HEK293 (cell line): ENCODE measurements at regions not wholly inside any gene's neighbourhood (a gene's known extent, or its start where the extent isn't known, plus 50 kb on each side); places are given as distances from the start of the nearest gene placed in this dataset.

ENCODE experiments used
- CTCF ChIA-PET: fragments of 350-600 bp; formaldehyde crosslinking; extraction: SDS; loops from one replicate; lab custom pipeline; 2021; ENCODE audit warnings: antibody characterized with exemption; lab: Yijun Ruan, JAX
- POLR2A ChIA-PET: fragments of 300-600 bp; formaldehyde crosslinking; extraction: SDS; loops from one replicate; lab custom pipeline; 2020; ENCODE audit warnings: antibody characterized with exemption, inconsistent platforms; lab: Yijun Ruan, JAX
- H3K27ac ChIP-seq: fragments of 200-500 bp; sonication (Bioruptor generic); 2 replicates; pipeline ENCODE4 v1.5.1; 2014; ENCODE audit warnings: low read depth, low read length, control low read depth, inconsistent platforms; ENCODE audit errors: extremely low read depth
- H3K36me3 ChIP-seq, 2 experiments: fragments of 200-500 bp in 1 of 2; sonication (Bioruptor generic) in 1 of 2; 1 replicate in 1 of 2; 2 replicates in 1 of 2; pipeline ENCODE4 v1.5.1; 2014 to 2017; ENCODE audit warnings: inconsistent platforms in 2 of 2, low read length in 2 of 2; ENCODE audit not compliant: control insufficient read depth in 2 of 2, insufficient read depth in 1 of 2
- H3K4me1 ChIP-seq: fragments of 200-500 bp; sonication (Bioruptor generic); 2 replicates; pipeline ENCODE4 v1.5.1; 2014; ENCODE audit warnings: mild to moderate bottlenecking, low read length, inconsistent platforms; ENCODE audit not compliant: control insufficient read depth, insufficient read depth
- H3K4me3 ChIP-seq: 2 replicates; pipeline ENCODE4 v1.5.1; 2011; ENCODE audit warnings: low read depth, mild to moderate bottlenecking, control low read depth, low read length, moderate library complexity
- H3K9me3 ChIP-seq: fragments of 200-500 bp; sonication (Bioruptor generic); 2 replicates; pipeline ENCODE4 v1.5.1; 2014; ENCODE audit warnings: low read depth, low read length, inconsistent platforms; ENCODE audit not compliant: control insufficient read depth, insufficient read depth
- BCL11B ChIP-seq: fragments of 450-650 bp; formaldehyde crosslinking; IDR thresholded peaks from 2 replicates; pipeline ENCODE4 v1.5.1; 2016; ENCODE audit warnings: low read depth, missing biosample characterization, missing genetic modification characterization
- MYNN ChIP-seq: fragments of 450-650 bp; formaldehyde crosslinking; IDR thresholded peaks from 2 replicates; pipeline ENCODE4 v1.5.1; 2016; ENCODE audit warnings: missing biosample characterization, missing genetic modification characterization, borderline replicate concordance
- ZNF10 ChIP-seq: fragments of 450-650 bp; formaldehyde crosslinking; IDR thresholded peaks from 2 replicates; pipeline ENCODE4 v1.5.1; 2017; ENCODE audit warnings: missing biosample characterization, missing genetic modification characterization
- ZNF114 ChIP-seq: fragments of 450-650 bp; formaldehyde crosslinking; IDR thresholded peaks from 2 replicates; pipeline ENCODE4 v1.5.0; 2017; ENCODE audit warnings: missing biosample characterization, missing genetic modification characterization
- ZNF140 ChIP-seq: fragments of 450-650 bp; formaldehyde crosslinking; IDR thresholded peaks from 2 replicates; pipeline ENCODE4 v1.5.1; 2016; ENCODE audit warnings: missing biosample characterization, missing genetic modification characterization
- ZNF155 ChIP-seq: fragments of 450-650 bp; formaldehyde crosslinking; IDR thresholded peaks from 2 replicates; pipeline ENCODE4 v1.5.1; 2016; ENCODE audit warnings: missing biosample characterization, missing genetic modification characterization
- ZNF16 ChIP-seq: fragments of 450-650 bp; formaldehyde crosslinking; IDR thresholded peaks from 2 replicates; pipeline ENCODE4 v1.5.1; 2016; ENCODE audit warnings: low read depth, missing biosample characterization, missing genetic modification characterization
- ZNF37A ChIP-seq: fragments of 450-650 bp; IDR thresholded peaks from 2 replicates; pipeline ENCODE4 v1.5.1; 2018; ENCODE audit warnings: missing biosample characterization, missing genetic modification characterization
- ZNF654 ChIP-seq: fragments of 450-650 bp; formaldehyde crosslinking; IDR thresholded peaks from 2 replicates; pipeline ENCODE4 v1.5.1; 2016; ENCODE audit warnings: low read depth, missing biosample characterization, missing genetic modification characterization
- TF ChIP-seq, protein P1 (sequence below): fragments of 450-650 bp; formaldehyde crosslinking; IDR thresholded peaks from 2 replicates; pipeline ENCODE4 v1.5.1; 2016; ENCODE audit warnings: missing biosample characterization, missing genetic modification characterization
- TF ChIP-seq, protein P2 (sequence below): fragments of 450-650 bp; formaldehyde crosslinking; IDR thresholded peaks from 2 replicates; pipeline ENCODE4 v1.5.1; 2017; ENCODE audit warnings: missing biosample characterization, missing genetic modification characterization
- TF ChIP-seq, protein P3 (sequence below): fragments of 450-650 bp; formaldehyde crosslinking; IDR thresholded peaks from 2 replicates; pipeline ENCODE4 v1.5.1; 2016; ENCODE audit warnings: missing biosample characterization, missing genetic modification characterization, borderline replicate concordance
- TF ChIP-seq, protein P4 (sequence below): fragments of 450-650 bp; formaldehyde crosslinking; IDR thresholded peaks from 2 replicates; pipeline ENCODE4 v1.5.1; 2016; ENCODE audit warnings: missing biosample characterization, missing genetic modification characterization
- TF ChIP-seq, protein P5 (sequence below): fragments of 450-650 bp; formaldehyde crosslinking; IDR thresholded peaks from 2 replicates; pipeline ENCODE4; 2016; ENCODE audit warnings: missing biosample characterization, missing genetic modification characterization
- TF ChIP-seq, protein P6 (sequence below): IDR thresholded peaks from 2 replicates; pipeline ENCODE4 v1.6.1; 2011; ENCODE audit warnings: mild to moderate bottlenecking, low read depth, low read length, borderline replicate concordance

DNA sequence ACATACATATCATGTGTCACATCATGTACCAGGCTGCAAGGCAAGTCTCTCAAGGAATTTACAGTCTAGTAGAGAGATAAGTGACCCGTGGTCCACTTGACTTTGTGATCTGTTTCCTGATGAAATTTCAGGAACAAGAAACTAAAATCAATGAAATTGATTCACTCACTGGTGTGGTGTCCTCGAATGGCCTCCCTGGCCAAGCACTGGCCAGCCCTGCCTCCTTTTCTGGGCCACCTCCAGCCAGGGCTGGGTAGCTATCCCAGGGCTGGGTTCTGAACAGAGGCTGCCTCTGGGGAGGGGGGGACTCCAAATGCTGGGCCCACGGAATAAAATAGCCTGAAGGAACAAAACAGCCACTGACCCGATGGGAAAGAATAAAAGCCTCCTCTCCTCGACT lies 182.2 kb downstream of the HERPUD2 start:
- Histone ChIP-seq H3K4me1 (no peaks in the 10 kb centered on the region), H3K9me3 (no peaks in the 10 kb centered on the region), H3K4me3 (no peak overlapping the region), H3K27ac (no peak overlapping the region), H3K36me3 (no peaks in the 10 kb centered on the region)
- TF ChIP-seq, protein P1, sequence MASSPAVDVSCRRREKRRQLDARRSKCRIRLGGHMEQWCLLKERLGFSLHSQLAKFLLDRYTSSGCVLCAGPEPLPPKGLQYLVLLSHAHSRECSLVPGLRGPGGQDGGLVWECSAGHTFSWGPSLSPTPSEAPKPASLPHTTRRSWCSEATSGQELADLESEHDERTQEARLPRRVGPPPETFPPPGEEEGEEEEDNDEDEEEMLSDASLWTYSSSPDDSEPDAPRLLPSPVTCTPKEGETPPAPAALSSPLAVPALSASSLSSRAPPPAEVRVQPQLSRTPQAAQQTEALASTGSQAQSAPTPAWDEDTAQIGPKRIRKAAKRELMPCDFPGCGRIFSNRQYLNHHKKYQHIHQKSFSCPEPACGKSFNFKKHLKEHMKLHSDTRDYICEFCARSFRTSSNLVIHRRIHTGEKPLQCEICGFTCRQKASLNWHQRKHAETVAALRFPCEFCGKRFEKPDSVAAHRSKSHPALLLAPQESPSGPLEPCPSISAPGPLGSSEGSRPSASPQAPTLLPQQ (tag by site-specific recombination), result no peak
- TF ChIP-seq ZNF10 (tag by site-specific recombination), result no peak
- TF ChIP-seq, protein P2, sequence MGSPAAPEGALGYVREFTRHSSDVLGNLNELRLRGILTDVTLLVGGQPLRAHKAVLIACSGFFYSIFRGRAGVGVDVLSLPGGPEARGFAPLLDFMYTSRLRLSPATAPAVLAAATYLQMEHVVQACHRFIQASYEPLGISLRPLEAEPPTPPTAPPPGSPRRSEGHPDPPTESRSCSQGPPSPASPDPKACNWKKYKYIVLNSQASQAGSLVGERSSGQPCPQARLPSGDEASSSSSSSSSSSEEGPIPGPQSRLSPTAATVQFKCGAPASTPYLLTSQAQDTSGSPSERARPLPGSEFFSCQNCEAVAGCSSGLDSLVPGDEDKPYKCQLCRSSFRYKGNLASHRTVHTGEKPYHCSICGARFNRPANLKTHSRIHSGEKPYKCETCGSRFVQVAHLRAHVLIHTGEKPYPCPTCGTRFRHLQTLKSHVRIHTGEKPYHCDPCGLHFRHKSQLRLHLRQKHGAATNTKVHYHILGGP (tag by site-specific recombination), result no peak
- TF ChIP-seq, protein P3, sequence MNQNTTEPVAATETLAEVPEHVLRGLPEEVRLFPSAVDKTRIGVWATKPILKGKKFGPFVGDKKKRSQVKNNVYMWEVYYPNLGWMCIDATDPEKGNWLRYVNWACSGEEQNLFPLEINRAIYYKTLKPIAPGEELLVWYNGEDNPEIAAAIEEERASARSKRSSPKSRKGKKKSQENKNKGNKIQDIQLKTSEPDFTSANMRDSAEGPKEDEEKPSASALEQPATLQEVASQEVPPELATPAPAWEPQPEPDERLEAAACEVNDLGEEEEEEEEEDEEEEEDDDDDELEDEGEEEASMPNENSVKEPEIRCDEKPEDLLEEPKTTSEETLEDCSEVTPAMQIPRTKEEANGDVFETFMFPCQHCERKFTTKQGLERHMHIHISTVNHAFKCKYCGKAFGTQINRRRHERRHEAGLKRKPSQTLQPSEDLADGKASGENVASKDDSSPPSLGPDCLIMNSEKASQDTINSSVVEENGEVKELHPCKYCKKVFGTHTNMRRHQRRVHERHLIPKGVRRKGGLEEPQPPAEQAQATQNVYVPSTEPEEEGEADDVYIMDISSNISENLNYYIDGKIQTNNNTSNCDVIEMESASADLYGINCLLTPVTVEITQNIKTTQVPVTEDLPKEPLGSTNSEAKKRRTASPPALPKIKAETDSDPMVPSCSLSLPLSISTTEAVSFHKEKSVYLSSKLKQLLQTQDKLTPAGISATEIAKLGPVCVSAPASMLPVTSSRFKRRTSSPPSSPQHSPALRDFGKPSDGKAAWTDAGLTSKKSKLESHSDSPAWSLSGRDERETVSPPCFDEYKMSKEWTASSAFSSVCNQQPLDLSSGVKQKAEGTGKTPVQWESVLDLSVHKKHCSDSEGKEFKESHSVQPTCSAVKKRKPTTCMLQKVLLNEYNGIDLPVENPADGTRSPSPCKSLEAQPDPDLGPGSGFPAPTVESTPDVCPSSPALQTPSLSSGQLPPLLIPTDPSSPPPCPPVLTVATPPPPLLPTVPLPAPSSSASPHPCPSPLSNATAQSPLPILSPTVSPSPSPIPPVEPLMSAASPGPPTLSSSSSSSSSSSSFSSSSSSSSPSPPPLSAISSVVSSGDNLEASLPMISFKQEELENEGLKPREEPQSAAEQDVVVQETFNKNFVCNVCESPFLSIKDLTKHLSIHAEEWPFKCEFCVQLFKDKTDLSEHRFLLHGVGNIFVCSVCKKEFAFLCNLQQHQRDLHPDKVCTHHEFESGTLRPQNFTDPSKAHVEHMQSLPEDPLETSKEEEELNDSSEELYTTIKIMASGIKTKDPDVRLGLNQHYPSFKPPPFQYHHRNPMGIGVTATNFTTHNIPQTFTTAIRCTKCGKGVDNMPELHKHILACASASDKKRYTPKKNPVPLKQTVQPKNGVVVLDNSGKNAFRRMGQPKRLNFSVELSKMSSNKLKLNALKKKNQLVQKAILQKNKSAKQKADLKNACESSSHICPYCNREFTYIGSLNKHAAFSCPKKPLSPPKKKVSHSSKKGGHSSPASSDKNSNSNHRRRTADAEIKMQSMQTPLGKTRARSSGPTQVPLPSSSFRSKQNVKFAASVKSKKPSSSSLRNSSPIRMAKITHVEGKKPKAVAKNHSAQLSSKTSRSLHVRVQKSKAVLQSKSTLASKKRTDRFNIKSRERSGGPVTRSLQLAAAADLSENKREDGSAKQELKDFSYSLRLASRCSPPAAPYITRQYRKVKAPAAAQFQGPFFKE (tag by site-specific recombination), result no peak
- TF ChIP-seq, protein P4, sequence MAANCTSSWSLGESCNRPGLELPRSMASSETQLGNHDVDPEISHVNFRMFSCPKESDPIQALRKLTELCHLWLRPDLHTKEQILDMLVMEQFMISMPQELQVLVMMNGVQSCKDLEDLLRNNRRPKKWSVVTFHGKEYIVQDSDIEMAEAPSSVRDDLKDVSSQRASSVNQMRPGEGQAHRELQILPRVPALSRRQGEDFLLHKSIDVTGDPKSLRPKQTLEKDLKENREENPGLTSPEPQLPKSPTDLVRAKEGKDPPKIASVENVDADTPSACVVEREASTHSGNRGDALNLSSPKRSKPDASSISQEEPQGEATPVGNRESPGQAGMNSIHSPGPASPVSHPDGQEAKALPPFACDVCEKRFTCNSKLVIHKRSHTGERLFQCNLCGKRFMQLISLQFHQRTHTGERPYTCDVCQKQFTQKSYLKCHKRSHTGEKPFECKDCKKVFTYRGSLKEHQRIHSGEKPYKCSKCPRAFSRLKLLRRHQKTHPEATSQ (tag by site-specific recombination), result no peak
- TF ChIP-seq ZNF114 (tag by site-specific recombination), result no peak
- no peak for TF ChIP-seq ZNF140 (tag by site-specific recombination)
- no peak for TF ChIP-seq BCL11B (tag by site-specific recombination)
- no peak for TF ChIP-seq ZNF16
- no peak for TF ChIP-seq ZNF155
- no peak for TF ChIP-seq ZNF37A (tag by site-specific recombination)
- ChIA-PET POLR2A (no interaction called here), CTCF (interaction anchor here (1.3 kb wide), 1 partner anchor 25 kb away, joined by 4 read pairs; no protein-coding TSS in a partner anchor)

DNA sequence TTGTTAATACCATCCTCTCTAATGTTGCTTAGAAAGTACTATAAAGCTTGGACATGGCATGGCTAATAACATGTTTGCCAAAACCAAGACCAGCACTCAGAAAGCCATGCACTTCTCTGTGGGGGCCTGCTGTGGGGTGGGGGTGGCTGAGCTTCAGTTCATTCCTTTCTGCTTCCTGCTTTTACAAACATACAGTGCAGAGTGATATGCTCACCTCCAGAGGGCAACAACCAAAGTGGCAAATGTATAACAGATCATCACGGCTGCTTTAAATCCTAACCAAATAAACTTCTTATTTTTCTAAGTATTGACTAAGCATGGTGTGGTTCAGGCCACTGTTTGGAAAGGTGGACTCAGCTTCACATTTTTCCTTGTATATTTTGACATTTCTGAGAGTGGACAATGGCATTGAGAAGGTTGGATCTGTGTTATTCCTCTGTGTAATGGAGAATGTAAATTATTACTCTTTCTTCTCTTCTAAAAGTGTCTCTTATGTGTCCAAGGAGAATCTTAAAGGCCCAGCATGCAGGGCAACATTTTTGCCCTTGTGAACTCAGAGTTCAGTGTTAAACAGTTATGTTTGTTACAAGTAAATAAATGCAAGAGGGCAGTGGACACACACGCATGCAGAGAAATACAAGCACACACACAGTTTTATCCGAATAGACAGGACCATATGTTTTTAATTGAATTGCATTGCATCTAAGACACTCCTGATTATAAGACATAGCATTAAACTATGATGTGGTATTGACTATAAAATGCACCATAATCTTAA lies 186.1 kb downstream of the HERPUD2 start:
- H3K27ac ChIP-seq, result no peak overlapping the region
- H3K4me1 ChIP-seq, result no peaks in the 10 kb centered on the region
- no peaks in the 10 kb centered on the region for H3K9me3 ChIP-seq
- H3K36me3 ChIP-seq, result no peaks in the 10 kb centered on the region
- ChIA-PET POLR2A (no interaction called here), CTCF (interaction anchor here (0.6 to 1.3 kb wide), 4 partner anchors 9 to 1829 kb away, joined by 3 to 6 read pairs (median 4); no protein-coding TSS in a partner anchor)
- no peak for TF ChIP-seq MYNN (tag by site-specific recombination)
- TF ChIP-seq, protein P5, sequence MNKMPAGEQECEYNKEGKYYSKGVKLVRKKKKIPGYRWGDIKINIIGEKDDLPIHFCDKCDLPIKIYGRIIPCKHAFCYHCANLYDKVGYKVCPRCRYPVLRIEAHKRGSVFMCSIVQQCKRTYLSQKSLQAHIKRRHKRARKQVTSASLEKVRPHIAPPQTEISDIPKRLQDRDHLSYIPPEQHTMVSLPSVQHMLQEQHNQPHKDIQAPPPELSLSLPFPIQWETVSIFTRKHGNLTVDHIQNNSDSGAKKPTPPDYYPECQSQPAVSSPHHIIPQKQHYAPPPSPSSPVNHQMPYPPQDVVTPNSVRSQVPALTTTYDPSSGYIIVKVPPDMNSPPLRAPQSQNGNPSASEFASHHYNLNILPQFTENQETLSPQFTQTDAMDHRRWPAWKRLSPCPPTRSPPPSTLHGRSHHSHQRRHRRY, result no peak
- no peak for TF ChIP-seq ZNF654 (tag by site-specific recombination)
- TF ChIP-seq, protein P6, sequence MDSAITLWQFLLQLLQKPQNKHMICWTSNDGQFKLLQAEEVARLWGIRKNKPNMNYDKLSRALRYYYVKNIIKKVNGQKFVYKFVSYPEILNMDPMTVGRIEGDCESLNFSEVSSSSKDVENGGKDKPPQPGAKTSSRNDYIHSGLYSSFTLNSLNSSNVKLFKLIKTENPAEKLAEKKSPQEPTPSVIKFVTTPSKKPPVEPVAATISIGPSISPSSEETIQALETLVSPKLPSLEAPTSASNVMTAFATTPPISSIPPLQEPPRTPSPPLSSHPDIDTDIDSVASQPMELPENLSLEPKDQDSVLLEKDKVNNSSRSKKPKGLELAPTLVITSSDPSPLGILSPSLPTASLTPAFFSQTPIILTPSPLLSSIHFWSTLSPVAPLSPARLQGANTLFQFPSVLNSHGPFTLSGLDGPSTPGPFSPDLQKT, result no peak
- no peak overlapping the region for H3K4me3 ChIP-seq
